Neural cell (in vitro differentiated cells): ENCODE measurements at regions not wholly inside any gene's neighbourhood (a gene's known extent, or its start where the extent isn't known, plus 50 kb on each side); places are given as distances from the start of the nearest gene placed in this dataset.

Source experiments
- CTCF ChIP-seq: fragments of 450-650 bp; IDR thresholded peaks from 2 replicates; pipeline ENCODE4 v1.5.1; 2014; ENCODE audit warnings: antibody characterized with exemption, mild to moderate bottlenecking, moderate library complexity; ENCODE audit not compliant: poor library complexity, severe bottlenecking
- EZH2 ChIP-seq: fragments of 200-600, 300-800 bp; shearing (Covaris generic), sonication (generic); IDR thresholded peaks from 2 replicates; pipeline ENCODE4 v1.6.1; 2014; ENCODE audit warnings: antibody characterized with exemption, low read length, borderline replicate concordance, mild to moderate bottlenecking; ENCODE audit not compliant: insufficient read depth, poor library complexity, severe bottlenecking
- POLR2AphosphoS5 ChIP-seq: IDR thresholded peaks from 2 replicates; pipeline ENCODE4 v1.6.1; 2012
- SMC3 ChIP-seq: fragments of 450-650 bp; conservative IDR thresholded peaks from 2 replicates; pipeline ENCODE4 v1.6.1; 2014; ENCODE audit warnings: antibody characterized with exemption, mild to moderate bottlenecking, moderate library complexity; ENCODE audit not compliant: poor library complexity
- TF ChIP-seq, protein P1 (sequence below): IDR thresholded peaks from 2 replicates; pipeline ENCODE4 v1.6.1; 2012; ENCODE audit warnings: borderline replicate concordance

- no peak for TF ChIP-seq CTCF
- TF ChIP-seq, protein P1, sequence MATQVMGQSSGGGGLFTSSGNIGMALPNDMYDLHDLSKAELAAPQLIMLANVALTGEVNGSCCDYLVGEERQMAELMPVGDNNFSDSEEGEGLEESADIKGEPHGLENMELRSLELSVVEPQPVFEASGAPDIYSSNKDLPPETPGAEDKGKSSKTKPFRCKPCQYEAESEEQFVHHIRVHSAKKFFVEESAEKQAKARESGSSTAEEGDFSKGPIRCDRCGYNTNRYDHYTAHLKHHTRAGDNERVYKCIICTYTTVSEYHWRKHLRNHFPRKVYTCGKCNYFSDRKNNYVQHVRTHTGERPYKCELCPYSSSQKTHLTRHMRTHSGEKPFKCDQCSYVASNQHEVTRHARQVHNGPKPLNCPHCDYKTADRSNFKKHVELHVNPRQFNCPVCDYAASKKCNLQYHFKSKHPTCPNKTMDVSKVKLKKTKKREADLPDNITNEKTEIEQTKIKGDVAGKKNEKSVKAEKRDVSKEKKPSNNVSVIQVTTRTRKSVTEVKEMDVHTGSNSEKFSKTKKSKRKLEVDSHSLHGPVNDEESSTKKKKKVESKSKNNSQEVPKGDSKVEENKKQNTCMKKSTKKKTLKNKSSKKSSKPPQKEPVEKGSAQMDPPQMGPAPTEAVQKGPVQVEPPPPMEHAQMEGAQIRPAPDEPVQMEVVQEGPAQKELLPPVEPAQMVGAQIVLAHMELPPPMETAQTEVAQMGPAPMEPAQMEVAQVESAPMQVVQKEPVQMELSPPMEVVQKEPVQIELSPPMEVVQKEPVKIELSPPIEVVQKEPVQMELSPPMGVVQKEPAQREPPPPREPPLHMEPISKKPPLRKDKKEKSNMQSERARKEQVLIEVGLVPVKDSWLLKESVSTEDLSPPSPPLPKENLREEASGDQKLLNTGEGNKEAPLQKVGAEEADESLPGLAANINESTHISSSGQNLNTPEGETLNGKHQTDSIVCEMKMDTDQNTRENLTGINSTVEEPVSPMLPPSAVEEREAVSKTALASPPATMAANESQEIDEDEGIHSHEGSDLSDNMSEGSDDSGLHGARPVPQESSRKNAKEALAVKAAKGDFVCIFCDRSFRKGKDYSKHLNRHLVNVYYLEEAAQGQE, result no peak
- TF ChIP-seq EZH2, result no peak
- TF ChIP-seq POLR2AphosphoS5, result no peak
- TF ChIP-seq SMC3, result no peak
Measured at GRCh38 chr9:78792745-78793144, 495.8 kb downstream of the PSAT1 start.
